HCT116 (cell line): ENCODE measurements at regions not wholly inside any gene's neighbourhood (a gene's known extent, or its start where the extent isn't known, plus 50 kb on each side); places are given as distances from the start of the nearest gene placed in this dataset.

Source experiments
- ATAC-seq: fragments of 200-7000 bp; cut with Tn5 transposase; 2 replicates; pipeline ENCODE4 v1.9.1; 2020; ENCODE audit warnings: mild to moderate bottlenecking, moderate library complexity
- BruUV-seq: library from RNA; stranded (reverse); fragments of 400-500 nt; replicated peaks from 2 replicates; lab custom pipeline; 2021; lab: Mats Ljungman, UMichigan
- CTCF ChIA-PET: fragments of 300-600 bp; sonication (Branson Sonifier 250); formaldehyde crosslinking; loops from one replicate; lab custom pipeline; 2021; ENCODE audit warnings: antibody characterized with exemption; lab: Charles Lee
- POLR2A ChIA-PET: fragments of 300-600, 350-600 bp; sonication (Branson Sonifier 250); formaldehyde crosslinking; loops from one replicate; lab custom pipeline; 2021; ENCODE audit warnings: antibody characterized with exemption; lab: Charles Lee
- RAD21 ChIA-PET, 2 experiments: fragments of 300-600 bp; sonication (Branson Sonifier 250); formaldehyde crosslinking; loops; one replicate each; lab custom pipeline; 2023; ENCODE audit warnings: low total read pairs in 2 of 2; ENCODE audit not compliant: uncharacterized antibody in 2 of 2, unreplicated experiment in 2 of 2, low non-redundant PET in 1 of 2; lab: Charles Lee
- DNase-seq: peaks from one replicate; pipeline ENCODE4 v3.0.0-alpha.2; 2010; ENCODE audit warnings: low read depth, low spot score
- H2AFZ ChIP-seq: fragments of 200-600 bp; shearing (Covaris generic), sonication (generic); 2 replicates; pipeline ENCODE4 v1.6.1; 2017; ENCODE audit warnings: low read depth, mixed run types, mixed read lengths, antibody characterized with exemption, low read length; ENCODE audit not compliant: poor library complexity, severe bottlenecking
- H3K27ac ChIP-seq: 2 replicates; pipeline ENCODE4 v1.5.1; 2012; ENCODE audit warnings: low read depth, low read length
- H3K27me3 ChIP-seq: fragments of 200-600 bp; sonication (generic); 2 replicates; pipeline ENCODE4 v1.6.1; 2016; ENCODE audit warnings: mixed run types, low read length, mixed read lengths; ENCODE audit not compliant: insufficient read depth
- H3K36me3 ChIP-seq, 2 experiments: fragments of 200-500 bp in 1 of 2; fragments of 200-600 bp in 1 of 2; sonication (Bioruptor generic) in 1 of 2; sonication (generic) in 1 of 2; 2 replicates each; pipeline versions ENCODE4 v1.5.1 to v1.6.1; 2014 to 2016; ENCODE audit warnings: low read length in 2 of 2, inconsistent platforms in 1 of 2, mixed read lengths in 1 of 2, mixed run types in 1 of 2; ENCODE audit not compliant: insufficient read depth in 2 of 2, control insufficient read depth in 1 of 2
- H3K4me1 ChIP-seq, 2 experiments: fragments of 200-600 bp in 1 of 2; sonication (generic) in 1 of 2; 2 replicates each; pipeline versions ENCODE4 v1.5.1 to v1.6.1; 2012 to 2017; ENCODE audit warnings: low read length in 2 of 2, inconsistent platforms in 1 of 2, mild to moderate bottlenecking in 1 of 2, mixed read lengths in 1 of 2, mixed run types in 1 of 2, moderate library complexity in 1 of 2; ENCODE audit not compliant: insufficient read depth in 2 of 2, control insufficient read depth in 1 of 2
- H3K4me2 ChIP-seq: fragments of 200-600 bp; sonication (generic); 2 replicates; pipeline ENCODE4 v1.6.1; 2017; ENCODE audit warnings: mixed run types, low read length, mixed read lengths
- H3K4me3 ChIP-seq, 2 experiments: fragments of 200-600 bp in 1 of 2; sonication (generic) in 1 of 2; replicated peaks in 1 of 2; 2 replicates each; pipeline ENCODE4 v1.5.1; 2011 to 2016; ENCODE audit warnings: low read length in 2 of 2, control low read depth in 1 of 2, low read depth in 1 of 2, mild to moderate bottlenecking in 1 of 2, mixed read lengths in 1 of 2, mixed run types in 1 of 2
- H3K79me2 ChIP-seq: fragments of 200-600 bp; sonication (generic); 2 replicates; pipeline ENCODE4 v1.6.1; 2017; ENCODE audit warnings: mild to moderate bottlenecking, mixed run types, low read length, moderate library complexity, mixed read lengths; ENCODE audit not compliant: insufficient read depth
- H3K9ac ChIP-seq: fragments of 200-600 bp; sonication (generic); 2 replicates; pipeline ENCODE4 v1.6.1; 2016; ENCODE audit warnings: low read length, mixed read lengths
- H3K9me2 ChIP-seq: fragments of 200-600 bp; sonication (generic), shearing (Covaris generic); 2 replicates; pipeline ENCODE4 v1.6.1; 2017; ENCODE audit warnings: mixed run types, mild to moderate bottlenecking, moderate library complexity; ENCODE audit not compliant: insufficient read depth
- H3K9me3 ChIP-seq, 2 experiments: fragments of 200-500 bp in 1 of 2; fragments of 200-600 bp in 1 of 2; sonication (Bioruptor generic) in 1 of 2; sonication (generic) in 1 of 2; 2 replicates each; pipeline ENCODE4 v1.6.1; 2014 to 2017; ENCODE audit warnings: low read length in 2 of 2, mixed read lengths in 2 of 2, inconsistent platforms in 1 of 2, low read depth in 1 of 2, mild to moderate bottlenecking in 1 of 2, mixed run types in 1 of 2, moderate library complexity in 1 of 2; ENCODE audit not compliant: control insufficient read depth in 1 of 2, insufficient read depth in 1 of 2
- H4K20me1 ChIP-seq: fragments of 200-600 bp; sonication (generic), shearing (Covaris generic); 2 replicates; pipeline ENCODE4 v1.6.1; 2017; ENCODE audit warnings: mixed run types, mild to moderate bottlenecking, moderate library complexity; ENCODE audit not compliant: insufficient read depth
- ELF1 ChIP-seq: IDR thresholded peaks from 2 replicates; pipeline ENCODE4 v1.6.1; 2012; ENCODE audit warnings: low read depth, borderline replicate concordance
- EZH2 ChIP-seq: fragments of 200-600 bp; sonication (generic); IDR thresholded peaks from 2 replicates; pipeline ENCODE4 v1.6.1; 2017; ENCODE audit warnings: antibody characterized with exemption, mixed run types
- FOSL1 ChIP-seq: IDR thresholded peaks from 2 replicates; pipeline ENCODE4 v1.6.1; 2012; ENCODE audit warnings: low read depth
- JUND ChIP-seq: IDR thresholded peaks from 2 replicates; pipeline ENCODE4 v1.6.1; 2012
- REST ChIP-seq: IDR thresholded peaks from 2 replicates; pipeline ENCODE4 v1.6.1; 2012; ENCODE audit warnings: low read depth
- SIN3A ChIP-seq: IDR thresholded peaks from 2 replicates; pipeline ENCODE4 v1.6.1; 2012; ENCODE audit warnings: low read depth
- SP1 ChIP-seq: IDR thresholded peaks from 2 replicates; pipeline ENCODE4 v1.6.1; 2012; ENCODE audit warnings: low read depth
- YY1 ChIP-seq: IDR thresholded peaks from 2 replicates; pipeline ENCODE4 v1.6.1; 2011; ENCODE audit warnings: low read length, low read depth, moderate library complexity, mild to moderate bottlenecking; ENCODE audit not compliant: insufficient replicate concordance; ENCODE audit errors: extremely low read depth
- ZNF274 ChIP-seq: fragments of 200-500 bp; sonication (Bioruptor generic); IDR thresholded peaks from 2 replicates; pipeline ENCODE4 v1.6.1; 2014; ENCODE audit warnings: mild to moderate bottlenecking, low read depth, low read length, inconsistent platforms
- intact Hi-C: fragments of 100-400 bp; cut with micrococcal nuclease; formaldehyde crosslinking; loops from 2 replicates; pipeline ENCODE4 v1.10.0; 2022

GRCh38 chr13:44242766-44243165 lies 130.9 kb upstream of the SERP2 start:
- Histone ChIP-seq H3K27ac (peak overlapping the region; percentile 50), H3K36me3 (no peaks in the 10 kb centered on the region)
- CTCF ChIA-PET: interaction anchor here (0.7 to 2.3 kb wide), 12 partner anchors 11 to 335 kb away, joined by 3 to 27 read pairs (median 6); no protein-coding TSS in a partner anchor
- TSS peak; percentile 77 for BruUV-seq
- TF ChIP-seq REST (no peak), EZH2 (no peak), ELF1 (no peak), JUND (no peak), ZNF274 (no peak), FOSL1 (no peak), SIN3A (no peak), SP1 (no peak), YY1 (no peak)
- TF ChIP-seq, all 23 proteins: peak for 0
- no peak overlapping the region for H3K4me3 ChIP-seq
- H3K4me2 ChIP-seq: peak overlapping the region; percentile 47
- H3K9ac ChIP-seq: no peak overlapping the region
- ChIA-PET POLR2A (interaction anchor here (0.8 to 5.4 kb wide), 9 partner anchors 9 to 192 kb away, joined by 3 to 147 read pairs (median 3); no protein-coding TSS in a partner anchor), RAD21 (interaction anchor here (0.9 to 2.6 kb wide), 13 partner anchors 11 to 335 kb away, joined by 3 to 19 read pairs (median 6); no protein-coding TSS in a partner anchor)
- no peaks in the 10 kb centered on the region for H3K9me3 ChIP-seq
- H3K79me2 ChIP-seq: no peaks in the 10 kb centered on the region
- peaks cover 24 to 49% of the 10 kb centered on the region in 2 experiments for H3K4me1 ChIP-seq
- ATAC-seq: peak; percentile 33
- no peaks in the 10 kb centered on the region for H3K27me3 ChIP-seq
- no peaks in the 10 kb centered on the region for H3K9me2 ChIP-seq
- intact Hi-C loops: loop anchor here (1.0 to 5.0 kb wide), 7 partner anchors 64 to 333 kb away; no protein-coding TSS in a partner anchor
- no peak for DNase-seq
- H4K20me1 ChIP-seq: no peaks in the 10 kb centered on the region
- H2AFZ ChIP-seq: peak overlapping the region; percentile 44
